A673 (cell line): ENCODE measurements at regions not wholly inside any gene's neighbourhood (a gene's known extent, or its start where the extent isn't known, plus 50 kb on each side); places are given as distances from the start of the nearest gene placed in this dataset.
A peak's percentile ranks its signal among the peaks of the same experiment; 100 is the strongest.

Experiments
- BruUV-seq: library from RNA; stranded (reverse); fragments of 400-500 nt; replicated peaks from 2 replicates; lab custom pipeline; 2021; lab: Mats Ljungman, UMichigan
- CTCF ChIA-PET: fragments of 300-600 bp; sonication (Branson Sonifier 250); formaldehyde crosslinking; loops from one replicate; lab custom pipeline; 2022; ENCODE audit warnings: antibody characterized with exemption; lab: Charles Lee
- POLR2A ChIA-PET: fragments of 300-600 bp; sonication (Branson Sonifier 250); formaldehyde crosslinking; loops from one replicate; lab custom pipeline; 2022; ENCODE audit warnings: antibody characterized with exemption; ENCODE audit not compliant: low non-redundant PET; lab: Charles Lee
- DNase-seq: peaks from one replicate; pipeline ENCODE4 v3.0.0-alpha.2; 2015; ENCODE audit warnings: low spot score
- H3K27ac ChIP-seq: fragments of 200-600 bp; sonication (generic); 2 replicates; pipeline ENCODE4 v1.5.1; 2016; ENCODE audit warnings: mixed run types, low read depth, mild to moderate bottlenecking, mixed read lengths, antibody characterized with exemption, low read length; ENCODE audit not compliant: poor library complexity, severe bottlenecking
- H3K27me3 ChIP-seq: fragments of 200-600 bp; sonication (generic); replicated peaks from 2 replicates; pipeline ENCODE4 v1.6.1; 2017; ENCODE audit warnings: mixed run types, low read depth, mild to moderate bottlenecking, mixed read lengths, antibody characterized with exemption, low read length; ENCODE audit not compliant: insufficient read depth, poor library complexity
- H3K36me3 ChIP-seq: fragments of 200-600 bp; sonication (generic); 2 replicates; pipeline ENCODE4 v1.6.1; 2016; ENCODE audit warnings: mixed run types, mild to moderate bottlenecking, mixed read lengths, antibody characterized with exemption, low read length; ENCODE audit not compliant: insufficient read depth, poor library complexity, severe bottlenecking
- H3K4me1 ChIP-seq: fragments of 200-600 bp; sonication (generic); 2 replicates; pipeline ENCODE4 v1.6.1; 2017; ENCODE audit warnings: mixed run types, mild to moderate bottlenecking, mixed read lengths, antibody characterized with exemption, low read length; ENCODE audit not compliant: insufficient read depth, poor library complexity, severe bottlenecking
- H3K4me3 ChIP-seq: fragments of 200-600 bp; sonication (generic); 2 replicates; pipeline ENCODE4 v1.5.1; 2016; ENCODE audit warnings: low read depth, mixed run types, mild to moderate bottlenecking, mixed read lengths, low read length; ENCODE audit not compliant: poor library complexity, severe bottlenecking
- H3K9me3 ChIP-seq: fragments of 200-600 bp; sonication (generic); 2 replicates; pipeline ENCODE4 v1.6.1; 2016; ENCODE audit warnings: mixed run types, low read depth, mild to moderate bottlenecking, mixed read lengths, antibody characterized with exemption, low read length; ENCODE audit not compliant: poor library complexity, severe bottlenecking
- CTCF ChIP-seq: fragments of 300-800, 200-600 bp; sonication (generic); conservative IDR thresholded peaks from 2 replicates; pipeline ENCODE4 v1.5.1; 2017; ENCODE audit warnings: low read depth, mild to moderate bottlenecking, antibody characterized with exemption, low read length, moderate library complexity, mixed read lengths
- EZH2 ChIP-seq: fragments of 200-600 bp; sonication (generic); IDR thresholded peaks from 2 replicates; pipeline ENCODE4 v1.6.1; 2017; ENCODE audit warnings: borderline replicate concordance, low read depth, mild to moderate bottlenecking, mixed read lengths, antibody characterized with exemption, low read length; ENCODE audit not compliant: poor library complexity, severe bottlenecking
- intact Hi-C: fragments of 100-400 bp; cut with micrococcal nuclease; formaldehyde crosslinking; loops from one replicate; pipeline ENCODE4 v1.10.0; 2022; ENCODE audit not compliant: unreplicated experiment

GRCh38 chr3:197435426-197435825 is 120.3 kb downstream of the BDH1 start:
- Histone ChIP-seq H3K4me1 (peaks cover 7% of the 10 kb centered on the region), H3K4me3 (no peak overlapping the region), H3K9me3 (no peaks in the 10 kb centered on the region), H3K27me3 (no peaks in the 10 kb centered on the region), H3K27ac (no peak overlapping the region), H3K36me3 (no peaks in the 10 kb centered on the region)
- ChIA-PET CTCF (no interaction called here), POLR2A (no interaction called here)
- DNase-seq: no peak
- no TSS peak for BruUV-seq
- intact Hi-C loops: no loop called here
- no peak for TF ChIP-seq EZH2
- TF ChIP-seq CTCF: no peak

GRCh38 chr3:197434830-197435229 is 120.9 kb downstream of the BDH1 start:
- intact Hi-C loops: no loop called here
- Histone ChIP-seq H3K4me3 (no peak overlapping the region), H3K27me3 (no peaks in the 10 kb centered on the region), H3K36me3 (no peaks in the 10 kb centered on the region), H3K4me1 (peaks cover 7% of the 10 kb centered on the region), H3K27ac (no peak overlapping the region), H3K9me3 (no peaks in the 10 kb centered on the region)
- ChIA-PET CTCF (no interaction called here), POLR2A (no interaction called here)
- TF ChIP-seq EZH2 (no peak), CTCF (no peak)
- no peak for DNase-seq
- BruUV-seq: no TSS peak

GRCh38 chr3:197432384-197433127 is 123.2 kb downstream of the BDH1 start:
- POLR2A ChIA-PET: no interaction called here
- TF ChIP-seq CTCF (no peak), EZH2 (no peak)
- no peak overlapping the region for H3K4me3 ChIP-seq
- CTCF ChIA-PET: no interaction called here
- no TSS peak for BruUV-seq
- H3K4me1 ChIP-seq: peaks cover 24% of the 10 kb centered on the region
- H3K27ac ChIP-seq: no peak overlapping the region
- DNase-seq: peak; percentile 35
- H3K27me3 ChIP-seq: no peaks in the 10 kb centered on the region
- H3K9me3 ChIP-seq: no peaks in the 10 kb centered on the region
- intact Hi-C loops: no loop called here
- H3K36me3 ChIP-seq: no peaks in the 10 kb centered on the region
